Non-pigmented ciliary epithelial cell (primary cell): ENCODE measurements at regions not wholly inside any gene's neighbourhood (a gene's known extent, or its start where the extent isn't known, plus 50 kb on each side); places are given as distances from the start of the nearest gene placed in this dataset.

Experiments used
- DNase-seq: peaks from one replicate; pipeline ENCODE4 v3.0.0-alpha.2; 2010; ENCODE audit warnings: low read depth

GRCh38 chr17:77501751-77502625 is 361.2 kb downstream of the SEC14L1 start:
- DNase-seq = no peak

- DNase-seq = no peak
Observed at GRCh38 chr17:77502626-77503292, 362.0 kb downstream of the SEC14L1 start.

GRCh38 chr17:77503293-77503655 is 362.5 kb downstream of the SEC14L1 start:
- DNase-seq = no peak

- no peak for DNase-seq
Observed at GRCh38 chr17:77503916-77504651, 363.3 kb downstream of the SEC14L1 start.

GRCh38 chr17:77504652-77505155 is 363.9 kb downstream of the SEC14L1 start:
- no peak for DNase-seq

GRCh38 chr17:77505181-77505639 is 364.4 kb downstream of the SEC14L1 start:
- no peak for DNase-seq

- DNase-seq = no peak
Observed at GRCh38 chr17:77506371-77506991, 365.7 kb downstream of the SEC14L1 start.

- no peak for DNase-seq
Observed at GRCh38 chr17:77507111-77507885, 366.5 kb downstream of the SEC14L1 start.

- no peak for DNase-seq
Observed at GRCh38 chr17:77508047-77508715, 367.4 kb downstream of the SEC14L1 start.

- DNase-seq = no peak
Observed at GRCh38 chr17:77509089-77509488, 368.3 kb downstream of the SEC14L1 start.

- no peak for DNase-seq
Observed at GRCh38 chr17:77509599-77509998, 368.8 kb downstream of the SEC14L1 start.

GRCh38 chr17:77510133-77510796 is 369.5 kb downstream of the SEC14L1 start:
- no peak for DNase-seq

- DNase-seq = no peak
Observed at GRCh38 chr17:77511514-77512061, 370.8 kb downstream of the SEC14L1 start.

GRCh38 chr17:77512062-77512946 is 371.5 kb downstream of the SEC14L1 start:
- no peak for DNase-seq

- no peak for DNase-seq
Observed at GRCh38 chr17:77513045-77513444, 372.3 kb downstream of the SEC14L1 start.

- no peak for DNase-seq
Observed at GRCh38 chr17:77515227-77515626, 374.5 kb downstream of the SEC14L1 start.

- peak; percentile 67 for DNase-seq
Observed at GRCh38 chr17:77516902-77517301, 376.1 kb downstream of the SEC14L1 start.

- no peak for DNase-seq
Observed at GRCh38 chr17:77521076-77521475, 380.3 kb downstream of the SEC14L1 start.

- no peak for DNase-seq
Observed at GRCh38 chr17:77523540-77523939, 382.8 kb downstream of the SEC14L1 start.
